ENCODE measurements at regions not wholly inside any gene's neighbourhood (a gene's known extent, or its start where the extent isn't known, plus 50 kb on each side); places are given as distances from the start of the nearest gene placed in this dataset.

- Histone ChIP-seq H3K4me2 (ENCODE audit: insufficient read depth, insufficient read length, low read length) (no peak overlapping the region), H3K23me2 (ENCODE audit: insufficient read length, low read depth, low read length, poor library complexity, severe bottlenecking) (no peaks in the 10 kb centered on the region), H2BK120ac (ENCODE audit: low read depth, low read length, poor library complexity, severe bottlenecking) (no peak overlapping the region), H3K4me1 (ENCODE audit: insufficient read depth, low read length) (no peaks in the 10 kb centered on the region), H3K79me1 (ENCODE audit: insufficient read depth, low read depth, low read length, poor library complexity, severe bottlenecking) (no peaks in the 10 kb centered on the region), H4K8ac (replicated peaks; ENCODE audit: insufficient read length, low read depth, low read length) (no peak overlapping the region), H2AFZ (ENCODE audit: low read length) (no peak overlapping the region), H3K27ac (ENCODE audit: insufficient read length, low read depth, low read length) (no peak overlapping the region), H3K27me3 (ENCODE audit: insufficient read depth, low read length) (no peaks in the 10 kb centered on the region), H3K9ac (ENCODE audit: extremely low read depth, insufficient read length, low read length) (no peak overlapping the region), H2AK5ac (ENCODE audit: insufficient read length, low read length) (no peak overlapping the region), H2BK20ac (ENCODE audit: low read depth, low read length, poor library complexity, severe bottlenecking) (no peak overlapping the region), H2BK12ac (ENCODE audit: insufficient read length, low read depth, low read length) (no peak overlapping the region), H2BK5ac (ENCODE audit: insufficient read length, low read length) (no peak overlapping the region), H4K91ac (ENCODE audit: insufficient read length, low read depth, low read length) (no peak overlapping the region), H3K4ac (ENCODE audit: low read depth, low read length) (no peak overlapping the region), H2BK15ac (ENCODE audit: low read depth, low read length) (no peak overlapping the region), H3K56ac (ENCODE audit: insufficient read length, low read depth, low read length) (no peak overlapping the region), H3T11ph (ENCODE audit: low read length) (no peak overlapping the region), H4K5ac (ENCODE audit: insufficient read length, low read depth, low read length) (no peak overlapping the region), H3K9me3 (ENCODE audit: control insufficient read depth, low read depth, low read length) (no peaks in the 10 kb centered on the region), H3K18ac (ENCODE audit: insufficient read length, low read depth, low read length) (no peak overlapping the region), H4K20me1 (ENCODE audit: control insufficient read depth, insufficient read depth, insufficient read length) (no peaks in the 10 kb centered on the region), H3K23ac (ENCODE audit: insufficient read length, low read depth, low read length) (no peak overlapping the region), H3K14ac (ENCODE audit: insufficient read depth, low read length) (no peak overlapping the region), H3K79me2 (ENCODE audit: insufficient read depth, low read length) (no peaks in the 10 kb centered on the region)
- WGBS (ENCODE audit: extremely low coverage, insufficient read length, low lambda C conversion rate), result no CpG with 5 or more reads among the region's 5 CpGs
- H3K4me3 Mint-ChIP-seq, result no peak overlapping the region
- H3K4me1 Mint-ChIP-seq, result peaks cover 0 to 4% of the 10 kb centered on the region in 2 experiments; a peak in 2 of 4 replicates
- H3K36me3 Mint-ChIP-seq (ENCODE audit: insufficient read depth in 1 of 3, low read depth in 3 of 3), result peaks cover 2 to 5% (median 4%) of the 10 kb centered on the region in 3 experiments; a peak in 5 of 7 replicates
- no peak overlapping the region; a peak in 1 of 7 replicates for H3K27ac Mint-ChIP-seq
- DNase-seq, result no peak
- peaks cover 3 to 11% of the 10 kb centered on the region in 2 experiments; a peak in 4 of 5 replicates for H3K9me3 Mint-ChIP-seq
- H3K27me3 Mint-ChIP-seq (ENCODE audit: low read depth), result no peaks in the 10 kb centered on the region
- TF ChIP-seq CTCF (conservative IDR thresholded peaks at IDR 0.05), result no peak
Measured at GRCh38 chr9:75487856-75488718, 399.8 kb downstream of the OSTF1 start.

Data from H9 (cell line).